GM18499 (cell line): ENCODE measurements at regions not wholly inside any gene's neighbourhood (a gene's known extent, or its start where the extent isn't known, plus 50 kb on each side); places are given as distances from the start of the nearest gene placed in this dataset.
"Not testable (repeated sequence)": the region's sequence is repeated elsewhere in the genome, so short reads cannot be mapped to it uniquely, and the experiment has no call there.

Source experiments
- ATAC-seq: cut with Tn5 transposase; IDR thresholded peaks from one replicate; pipeline ENCODE4 v1.9.1; 2021; ENCODE audit warnings: moderate number of reproducible peaks; ENCODE audit not compliant: insufficient read depth, unreplicated experiment

- ATAC-seq: no peak
Observed at GRCh38 chr3:72630327-72630968, 217.8 kb downstream of the SHQ1 start.

GRCh38 chr3:72629191-72629631 is 219.0 kb downstream of the SHQ1 start:
- peak; percentile 75 for ATAC-seq

GRCh38 chr3:72628065-72628464 is 220.2 kb downstream of the SHQ1 start:
- no peak for ATAC-seq

- ATAC-seq: no peak
Observed at GRCh38 chr3:72627271-72627670, 221.0 kb downstream of the SHQ1 start.

- ATAC-seq: no peak
Observed at GRCh38 chr3:72625602-72626337, 222.5 kb downstream of the SHQ1 start.

- ATAC-seq: no peak
Observed at GRCh38 chr3:72624656-72625055, 223.6 kb downstream of the SHQ1 start.

- no peak for ATAC-seq
Observed at GRCh38 chr3:72618739-72619138, 229.5 kb downstream of the SHQ1 start.

GRCh38 chr3:72617424-72618024 is 230.7 kb downstream of the SHQ1 start:
- no peak for ATAC-seq

GRCh38 chr3:72615776-72616175 is 232.5 kb downstream of the SHQ1 start:
- ATAC-seq: no peak

- ATAC-seq: no peak
Observed at GRCh38 chr3:72615182-72615581, 233.1 kb downstream of the SHQ1 start.

GRCh38 chr3:72614394-72615074 is 233.7 kb downstream of the SHQ1 start:
- ATAC-seq: no peak

- ATAC-seq: no peak
Observed at GRCh38 chr3:72613871-72614270, 234.4 kb downstream of the SHQ1 start.

- ATAC-seq: not testable (repeated sequence)
Observed at GRCh38 chr3:72609114-72609513, 239.1 kb downstream of the SHQ1 start.

- ATAC-seq: no peak
Observed at GRCh38 chr3:72606005-72606800, 242.0 kb downstream of the SHQ1 start.

GRCh38 chr3:72604328-72604727 is 243.9 kb downstream of the SHQ1 start:
- no peak for ATAC-seq

GRCh38 chr3:72601983-72602750 is 246.1 kb downstream of the SHQ1 start:
- ATAC-seq: no peak

- ATAC-seq: no peak
Observed at GRCh38 chr3:72601060-72601459, 247.2 kb downstream of the SHQ1 start.

GRCh38 chr3:72597756-72598195 is 250.5 kb downstream of the SHQ1 start:
- no peak for ATAC-seq

GRCh38 chr3:72597043-72597442 is 251.2 kb downstream of the SHQ1 start:
- ATAC-seq: no peak
